ENCODE measurements at regions not wholly inside any gene's neighbourhood (a gene's known extent, or its start where the extent isn't known, plus 50 kb on each side); places are given as distances from the start of the nearest gene placed in this dataset.
A peak's percentile ranks its signal among the peaks of the same experiment; 100 is the strongest.

DNA sequence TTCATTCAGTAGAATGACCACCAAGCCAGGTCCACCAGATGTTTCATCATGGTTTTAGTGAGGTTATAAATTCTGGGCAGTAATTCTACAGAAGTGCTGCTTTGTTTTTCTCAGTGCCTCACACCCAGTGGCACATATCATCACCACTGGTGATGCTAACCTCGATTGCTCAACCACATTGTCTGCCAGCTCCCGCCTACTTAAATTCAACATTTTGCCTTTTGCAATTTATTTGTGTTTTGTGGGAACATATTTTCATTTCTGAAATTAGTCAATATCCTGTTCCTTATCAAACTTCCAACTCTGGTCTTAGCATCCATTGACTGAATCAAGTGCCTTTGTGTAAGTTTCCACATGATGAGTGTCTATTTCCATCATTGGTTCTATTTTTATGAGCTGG is 62.3 kb upstream of the TMEM178A start:
- no peak for DNase-seq (ENCODE audit: low read depth)
- no peak overlapping the region for H3K4me3 ChIP-seq (ENCODE audit: low read depth, low read length)
- in situ Hi-C loops (cut with HindIII; ENCODE audit: low sequenced_read_pairs) = no loop called here
- no peak for TF ChIP-seq CTCF (IDR thresholded peaks at IDR 0.05; ENCODE audit: low read depth, low read length, missing control alignments)

- no peak for TF ChIP-seq CTCF (IDR thresholded peaks at IDR 0.05; ENCODE audit: low read depth, low read length, missing control alignments)
- in situ Hi-C loops (cut with HindIII; ENCODE audit: low sequenced_read_pairs) = no loop called here
- DNase-seq (ENCODE audit: low read depth) = no peak
- H3K4me3 ChIP-seq (ENCODE audit: low read depth, low read length) = no peak overlapping the region
Observed at GRCh38 chr2:39604866-39605265, 60.9 kb upstream of the TMEM178A start.

DNA sequence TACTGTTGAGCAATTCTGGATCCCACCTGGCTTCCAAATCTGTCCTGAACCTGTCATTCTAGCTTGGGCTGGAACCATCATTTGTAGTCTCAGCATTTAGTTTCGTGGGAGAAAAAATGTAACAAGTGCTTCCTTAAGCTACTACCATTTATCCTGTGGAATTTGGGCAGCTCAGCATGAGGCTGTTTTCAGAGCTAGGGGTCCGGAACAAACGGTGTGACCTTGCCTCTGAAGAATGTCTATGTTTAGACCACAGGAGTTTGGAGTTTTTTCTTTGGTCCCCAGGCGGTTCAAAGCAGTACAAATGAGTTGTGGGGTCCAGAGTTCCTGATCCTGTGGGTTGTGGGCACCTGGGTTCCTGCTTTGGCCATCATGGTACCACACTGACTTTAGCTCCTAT is 59.1 kb upstream of the TMEM178A start:
- in situ Hi-C loops (cut with HindIII; ENCODE audit: low sequenced_read_pairs) = no loop called here
- H3K4me3 ChIP-seq (ENCODE audit: low read depth, low read length) = no peak overlapping the region
- DNase-seq (ENCODE audit: low read depth) = peak; percentile 56
- TF ChIP-seq CTCF (IDR thresholded peaks at IDR 0.05; ENCODE audit: low read depth, low read length, missing control alignments) = no peak

DNA sequence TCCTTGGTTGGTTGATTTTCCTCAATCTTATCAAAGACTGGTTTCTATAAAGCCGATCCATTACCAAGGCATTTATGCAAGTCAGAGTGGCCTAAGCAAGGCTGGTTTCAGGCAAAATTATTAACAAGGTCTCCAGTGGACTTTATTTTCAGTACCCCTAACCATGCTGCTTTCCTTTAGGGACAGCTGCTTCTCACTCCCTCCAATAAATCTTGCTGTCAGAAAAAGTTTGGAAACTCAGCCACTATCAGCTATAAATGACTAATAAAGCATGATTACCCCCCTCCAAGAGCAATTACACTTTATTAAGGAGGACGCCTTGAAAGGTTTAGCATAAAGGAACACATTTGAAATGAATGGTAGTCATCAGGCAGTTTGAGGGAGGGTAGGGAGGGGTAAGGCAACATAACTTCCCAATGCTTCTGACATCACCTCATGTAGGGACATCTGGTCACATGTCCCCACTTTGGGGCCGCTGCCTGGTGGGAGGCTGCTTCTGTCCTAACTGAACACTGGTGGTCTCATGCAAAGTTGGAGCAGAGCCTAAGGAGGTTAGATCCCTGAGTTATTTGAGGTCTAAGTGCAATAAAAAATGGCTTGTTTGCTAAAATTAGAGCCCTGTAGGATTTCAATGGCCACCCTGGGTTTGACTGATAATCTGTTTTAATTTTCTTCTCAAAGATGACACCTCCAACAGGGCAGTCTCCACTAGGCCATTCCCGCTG is 58.0 kb upstream of the TMEM178A start:
- TF ChIP-seq CTCF (IDR thresholded peaks at IDR 0.05; ENCODE audit: low read depth, low read length, missing control alignments) = no peak
- in situ Hi-C loops (cut with HindIII; ENCODE audit: low sequenced_read_pairs) = no loop called here
- H3K4me3 ChIP-seq (ENCODE audit: low read depth, low read length) = no peak overlapping the region
- DNase-seq (ENCODE audit: low read depth) = no peak

- H3K4me3 ChIP-seq (ENCODE audit: low read depth, low read length) = no peak overlapping the region
- TF ChIP-seq CTCF (IDR thresholded peaks at IDR 0.05; ENCODE audit: low read depth, low read length, missing control alignments) = no peak
- DNase-seq (ENCODE audit: low read depth) = no peak
- in situ Hi-C loops (cut with HindIII; ENCODE audit: low sequenced_read_pairs) = no loop called here
Observed at GRCh38 chr2:39608263-39608575, 57.5 kb upstream of the TMEM178A start.

- no peak for TF ChIP-seq CTCF (IDR thresholded peaks at IDR 0.05; ENCODE audit: low read depth, low read length, missing control alignments)
- in situ Hi-C loops (cut with HindIII; ENCODE audit: low sequenced_read_pairs) = no loop called here
- no peak for DNase-seq (ENCODE audit: low read depth)
- H3K4me3 ChIP-seq (ENCODE audit: low read depth, low read length) = no peak overlapping the region
Observed at GRCh38 chr2:39608686-39609441, 56.9 kb upstream of the TMEM178A start.

Data from astrocyte of the cerebellum (primary cell).